ENCODE measurements at regions not wholly inside any gene's neighbourhood (a gene's known extent, or its start where the extent isn't known, plus 50 kb on each side); places are given as distances from the start of the nearest gene placed in this dataset.

- no peak for TF ChIP-seq CTCF (IDR thresholded peaks at IDR 0.05; ENCODE audit: poor library complexity)
- no peak for TF ChIP-seq EZH2 (IDR thresholded peaks at IDR 0.05; ENCODE audit: borderline replicate concordance)
These were observed 107.8 kb upstream of the CHORDC1 start for GRCh38 chr11:90330632-90331031.

Data from hepatocyte (in vitro differentiated cells).